GM04503 (cell line): ENCODE measurements at regions not wholly inside any gene's neighbourhood (a gene's known extent, or its start where the extent isn't known, plus 50 kb on each side); places are given as distances from the start of the nearest gene placed in this dataset.
"Not testable (repeated sequence)": the region's sequence is repeated elsewhere in the genome, so short reads cannot be mapped to it uniquely, and the experiment has no call there.

ENCODE experiments used
- DNase-seq: peaks from one replicate; pipeline ENCODE4 v3.0.0-alpha.2; 2012; ENCODE audit warnings: low read depth

GRCh38 chr10:81444242-81444929, 430.6 kb upstream of the NRG3 start:
- no peak for DNase-seq

DNA sequence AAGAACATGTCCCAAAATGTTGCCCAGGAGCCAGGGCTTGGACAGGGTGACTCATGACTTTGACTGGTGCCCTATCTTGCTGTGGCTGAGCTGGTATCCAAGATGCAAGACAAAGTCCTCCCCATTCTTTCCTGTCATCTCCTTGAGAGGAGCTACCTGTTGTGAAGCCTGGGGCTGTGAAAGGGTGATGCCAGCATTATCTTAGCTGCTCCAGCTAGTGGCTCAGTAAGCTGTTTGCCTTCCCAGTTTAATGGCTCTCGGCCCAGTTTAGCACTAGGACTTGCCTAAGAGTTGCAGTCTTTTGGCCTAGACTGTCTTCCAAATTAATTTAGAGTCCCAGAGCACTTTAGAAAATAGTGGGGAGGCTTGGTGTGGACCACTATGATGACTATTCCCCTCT, 424.3 kb upstream of the NRG3 start:
- DNase-seq: no peak

GRCh38 chr10:81472927-81473470, 402.0 kb upstream of the NRG3 start:
- no peak for DNase-seq

GRCh38 chr10:81473755-81474154, 401.2 kb upstream of the NRG3 start:
- no peak for DNase-seq

- DNase-seq: no peak
These were observed 395.7 kb upstream of the NRG3 start for GRCh38 chr10:81479316-81479715.

- DNase-seq: no peak
These were observed 378.4 kb upstream of the NRG3 start for GRCh38 chr10:81496626-81497025.

GRCh38 chr10:81498011-81498551, 376.9 kb upstream of the NRG3 start:
- DNase-seq: no peak

GRCh38 chr10:81502677-81503359, 372.2 kb upstream of the NRG3 start:
- DNase-seq: no peak

DNA sequence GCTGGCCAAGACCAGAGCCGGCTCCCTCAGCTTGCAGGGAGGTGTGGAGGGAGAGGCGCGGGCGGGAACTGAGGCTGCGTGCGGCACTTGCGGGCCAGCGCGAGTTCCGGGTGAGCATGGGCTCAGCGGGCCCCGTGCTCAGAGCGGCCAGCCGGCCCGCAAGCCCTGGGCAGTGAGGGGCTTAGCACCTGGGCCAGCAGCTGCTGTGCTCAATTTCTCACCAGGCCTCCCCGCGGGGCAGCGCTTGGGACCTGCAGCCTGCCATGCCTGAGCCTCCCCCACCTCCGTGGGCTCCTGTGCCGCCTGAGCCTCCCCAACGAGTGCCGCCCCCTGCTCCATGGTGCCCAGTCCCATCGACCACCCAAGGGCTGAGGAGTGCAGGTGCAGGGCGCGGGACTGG, 369.2 kb upstream of the NRG3 start:
- DNase-seq: not testable (repeated sequence)

GRCh38 chr10:81514811-81515210, 360.2 kb upstream of the NRG3 start:
- DNase-seq: no peak

GRCh38 chr10:81520688-81521087, 354.3 kb upstream of the NRG3 start:
- DNase-seq: no peak

DNA sequence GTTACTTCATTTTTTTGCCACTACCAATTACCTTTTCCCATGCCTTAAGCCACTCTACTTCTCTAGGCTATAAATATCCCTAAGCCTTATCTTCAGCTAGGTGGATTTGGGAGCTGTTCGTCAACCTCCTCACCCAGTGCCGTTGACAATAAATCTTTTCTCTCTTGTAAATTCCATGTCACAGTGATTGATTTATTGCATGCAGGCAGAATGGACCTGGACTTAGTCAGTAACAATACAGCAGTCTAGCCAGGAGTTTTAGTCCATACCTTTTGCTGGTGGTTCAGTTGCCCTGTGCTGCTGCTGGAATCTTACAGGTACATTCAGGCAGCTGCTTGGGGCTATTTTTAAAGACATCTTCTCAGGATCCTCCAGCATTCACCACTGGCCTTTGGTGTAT, 350.5 kb upstream of the NRG3 start:
- DNase-seq: no peak

GRCh38 chr10:81532403-81532802, 342.6 kb upstream of the NRG3 start:
- DNase-seq: no peak

DNA sequence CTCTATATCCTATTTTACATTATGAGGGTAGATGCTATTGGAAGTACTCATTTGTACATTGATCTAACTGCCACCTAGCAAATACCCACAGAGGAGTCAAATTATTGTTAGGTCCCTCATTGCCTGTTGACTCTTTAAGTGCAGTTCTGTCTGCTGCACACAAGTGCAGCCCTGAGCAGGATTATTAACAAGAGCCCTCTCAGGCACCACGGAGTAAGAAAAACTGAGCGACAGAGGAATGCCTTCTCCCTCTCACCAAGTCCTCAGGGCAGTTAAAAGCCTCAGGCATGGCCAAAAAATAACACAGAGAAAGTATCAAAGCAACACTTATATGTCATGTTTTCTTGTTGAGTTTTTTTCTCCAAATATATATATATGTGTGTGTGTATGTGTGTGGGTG, 340.0 kb upstream of the NRG3 start:
- no peak for DNase-seq

DNA sequence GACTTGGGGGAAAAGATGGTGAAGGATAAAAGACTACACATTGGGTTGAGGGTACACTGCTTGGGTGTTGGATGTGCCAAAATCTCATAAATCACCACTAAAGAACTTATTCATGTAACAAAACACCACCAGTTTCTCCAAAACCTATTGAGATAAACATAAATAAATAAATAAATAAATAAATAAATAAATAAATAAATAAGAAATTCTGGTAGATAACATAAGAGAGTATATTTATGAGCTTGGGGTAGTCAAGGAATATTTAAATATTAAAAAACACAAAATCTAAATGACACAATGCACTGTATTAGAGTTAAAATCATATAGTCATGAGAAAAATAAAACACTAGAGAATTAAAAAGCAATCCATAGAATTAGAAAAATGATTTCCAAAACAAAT, 333.5 kb upstream of the NRG3 start:
- no peak for DNase-seq

- no peak for DNase-seq
These were observed 328.8 kb upstream of the NRG3 start for GRCh38 chr10:81546243-81546642.

DNA sequence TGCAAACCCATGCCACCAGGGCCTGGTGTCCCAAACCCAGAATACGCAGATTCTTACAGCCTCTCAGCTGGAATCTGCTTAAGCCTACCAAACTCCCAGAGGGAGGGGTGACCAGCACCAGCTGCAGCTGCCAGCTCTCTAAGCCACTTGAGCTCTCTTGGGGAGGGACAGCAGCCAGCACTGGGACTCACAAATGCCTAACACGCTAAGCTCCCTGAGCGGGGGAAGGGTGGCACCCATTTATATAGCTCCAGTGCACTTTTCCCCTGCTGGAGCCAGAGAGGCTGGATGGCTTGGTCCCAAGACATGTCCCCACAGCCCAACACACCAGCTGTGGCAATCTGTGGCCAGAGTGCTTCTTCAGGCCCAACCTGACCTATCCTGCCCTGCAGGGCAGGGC, 326.8 kb upstream of the NRG3 start:
- no peak for DNase-seq

- DNase-seq: no peak
These were observed 310.9 kb upstream of the NRG3 start for GRCh38 chr10:81564143-81564542.

DNA sequence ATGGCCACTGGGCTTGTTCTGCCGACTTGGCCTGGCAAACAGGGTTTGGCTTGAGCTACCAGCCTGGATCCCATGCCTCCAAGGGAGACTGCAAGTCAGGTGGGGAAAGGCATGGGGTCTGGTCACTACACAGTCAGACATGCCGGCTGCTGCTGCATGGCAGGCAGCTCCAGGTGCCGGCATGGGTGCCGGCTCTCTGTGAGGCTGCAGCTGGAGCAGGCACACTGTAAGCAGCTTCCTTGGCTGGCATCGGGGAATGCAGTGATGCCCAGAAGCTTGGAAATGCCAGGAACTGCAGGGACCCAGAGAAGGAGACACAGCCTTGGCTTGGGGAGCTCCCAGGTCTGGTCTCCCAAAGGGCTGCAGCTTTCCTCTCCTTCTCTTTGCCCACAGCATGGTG, 305.5 kb upstream of the NRG3 start:
- no peak for DNase-seq

DNA sequence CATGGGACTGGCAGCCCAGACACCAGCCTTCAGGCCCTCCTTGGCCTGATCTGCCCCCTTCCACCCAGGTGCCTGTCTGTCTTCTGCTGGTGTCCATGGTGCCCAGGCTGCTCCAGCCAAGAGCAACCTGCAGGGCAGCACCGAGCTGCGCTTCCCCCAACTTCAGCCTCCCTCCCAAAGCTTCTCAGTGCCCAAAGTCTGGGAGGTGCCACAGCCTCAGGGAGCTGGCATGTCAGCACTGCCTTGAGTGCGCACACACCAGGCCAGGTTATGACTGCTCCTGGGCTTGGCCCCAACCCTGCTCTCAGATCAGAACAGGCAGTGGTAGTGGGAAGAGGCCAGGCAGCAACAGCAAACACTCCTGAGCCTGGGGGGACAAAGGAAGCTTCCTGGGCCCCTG, 304.6 kb upstream of the NRG3 start:
- no peak for DNase-seq

DNA sequence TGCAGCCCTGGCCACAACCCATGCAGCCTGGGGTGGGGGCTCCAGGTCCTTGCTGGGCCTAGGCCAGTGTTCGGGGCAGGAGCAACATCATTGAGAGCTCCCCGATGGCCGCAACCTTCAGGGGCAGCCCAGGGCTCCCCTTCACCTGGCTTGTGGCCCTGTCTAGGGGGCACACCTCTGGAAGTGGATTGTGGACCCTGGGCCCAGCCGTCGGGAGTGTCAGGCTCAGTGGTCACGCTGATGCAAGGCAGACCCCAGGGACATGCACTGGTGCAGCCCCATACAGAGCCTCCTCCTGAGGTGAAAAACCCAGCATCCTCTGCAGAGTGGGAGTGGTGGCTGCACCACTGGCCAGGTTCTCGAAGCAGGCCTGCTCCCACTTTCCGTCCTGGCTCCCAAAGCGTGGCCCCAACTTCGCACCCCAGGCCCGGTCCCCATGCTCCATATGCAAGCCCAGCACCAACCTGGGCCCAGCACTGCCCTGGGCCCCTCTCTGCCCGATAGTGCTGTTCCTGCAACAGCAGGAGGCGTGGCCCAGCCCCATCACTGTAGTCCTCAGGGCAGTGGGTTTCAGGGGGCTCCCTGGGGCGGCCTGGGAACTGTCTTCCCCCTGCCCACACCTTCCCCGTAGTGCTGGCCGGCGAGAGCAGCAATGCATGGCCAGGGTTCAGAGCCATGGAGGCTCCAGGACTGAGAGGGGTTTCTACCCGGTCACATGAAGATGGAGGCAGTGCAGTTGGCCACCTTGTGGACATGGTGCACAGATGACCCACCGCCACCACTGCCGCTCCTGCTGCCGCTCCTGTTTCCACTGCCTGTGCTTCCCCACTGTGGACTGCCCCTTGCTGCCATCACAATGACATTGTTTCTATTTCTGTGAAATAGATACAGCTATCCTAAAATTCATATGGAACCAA, 303.9 kb upstream of the NRG3 start:
- no peak for DNase-seq

- DNase-seq: no peak
These were observed 300.0 kb upstream of the NRG3 start for GRCh38 chr10:81575036-81575435.
